CD14-positive monocyte (primary cell): ENCODE measurements at regions not wholly inside any gene's neighbourhood (a gene's known extent, or its start where the extent isn't known, plus 50 kb on each side); places are given as distances from the start of the nearest gene placed in this dataset.

Experiments used
- DNase-seq, 3 donors: peaks; one replicate each; pipeline ENCODE4 v3.0.0-alpha.2; 2011 to 2022
- H2AFZ ChIP-seq: 2 replicates; pipeline ENCODE4 v1.6.0; 2012; ENCODE audit warnings: mild to moderate bottlenecking, low read depth, low read length, inconsistent platforms; ENCODE audit not compliant: insufficient read depth, poor library complexity, severe bottlenecking
- H3K27ac ChIP-seq, 2 donors: 1 replicate in 1 of 2; 2 replicates in 1 of 2; pipeline ENCODE4 v1.5.1; 2012 to 2013; ENCODE audit warnings: low read length in 2 of 2, control low read depth in 1 of 2, inconsistent platforms in 1 of 2, low read depth in 1 of 2, mild to moderate bottlenecking in 1 of 2
- H3K27me3 ChIP-seq, 2 donors: one replicate each; pipeline versions ENCODE4 v1.6.0 to v1.6.1; 2011 to 2013; ENCODE audit warnings: low read length in 2 of 2; ENCODE audit not compliant: control insufficient read depth in 2 of 2, insufficient read depth in 2 of 2
- H3K36me3 ChIP-seq, 2 donors: replicated peaks in 1 of 2; 1 replicate in 1 of 2; 2 replicates in 1 of 2; pipeline versions ENCODE4 v1.5.1 to v1.6.1; 2012 to 2013; ENCODE audit warnings: low read length in 2 of 2, control low read depth in 1 of 2, inconsistent platforms in 1 of 2, mild to moderate bottlenecking in 1 of 2; ENCODE audit not compliant: insufficient read depth in 2 of 2, control insufficient read depth in 1 of 2
- H3K4me1 ChIP-seq, 2 donors: 1 replicate in 1 of 2; 2 replicates in 1 of 2; pipeline versions ENCODE4 v1.5.1 to v1.6.1; 2012 to 2013; ENCODE audit warnings: low read length in 2 of 2, control low read depth in 1 of 2, inconsistent platforms in 1 of 2, mild to moderate bottlenecking in 1 of 2, moderate library complexity in 1 of 2; ENCODE audit not compliant: insufficient read depth in 2 of 2, control insufficient read depth in 1 of 2
- H3K4me2 ChIP-seq: replicated peaks from 2 replicates; pipeline ENCODE3; 2012; ENCODE audit warnings: low read length, moderate library complexity, mild to moderate bottlenecking; ENCODE audit not compliant: poor library complexity, severe bottlenecking; ENCODE audit errors: extremely low read depth
- H3K4me3 ChIP-seq, 3 experiments: fragments of 200-600 bp in 1 of 3; sonication (generic) in 1 of 3; replicated peaks in 1 of 3; 1 replicate in 2 of 3; 2 replicates in 1 of 3; pipeline ENCODE4 v1.5.1; 2011 to 2013; ENCODE audit warnings: low read length in 3 of 3, mild to moderate bottlenecking in 3 of 3, control low read depth in 2 of 3, low read depth in 2 of 3, inconsistent platforms in 1 of 3, moderate library complexity in 1 of 3
- H3K79me2 ChIP-seq: 2 replicates; pipeline ENCODE4 v1.6.0; 2012; ENCODE audit warnings: mild to moderate bottlenecking, control low read depth, inconsistent platforms, low read length, moderate library complexity; ENCODE audit not compliant: insufficient read depth
- H3K9ac ChIP-seq: 2 replicates; pipeline ENCODE4 v1.6.0; 2017; ENCODE audit warnings: low read length, mild to moderate bottlenecking; ENCODE audit not compliant: insufficient read depth, poor library complexity, severe bottlenecking
- H3K9me3 ChIP-seq, 2 donors: replicated peaks in 1 of 2; 1 replicate in 1 of 2; 2 replicates in 1 of 2; pipeline versions ENCODE4 v1.5.1 to v1.6.1; 2012 to 2013; ENCODE audit warnings: low read length in 2 of 2, control low read depth in 1 of 2; ENCODE audit not compliant: control insufficient read depth in 1 of 2, insufficient read depth in 1 of 2
- H4K20me1 ChIP-seq: 2 replicates; pipeline ENCODE4 v1.6.0; 2012; ENCODE audit warnings: mild to moderate bottlenecking, low read length, control low read depth, moderate library complexity; ENCODE audit not compliant: insufficient read depth
- H3K27ac Mint-ChIP-seq, 7 donors: one replicate each; pipeline ENCODE4 v1.8.0; 2020; ENCODE audit warnings: mild to moderate bottlenecking in 7 of 7, mixed read lengths in 7 of 7, moderate library complexity in 6 of 7, inconsistent platforms in 2 of 7
- H3K27me3 Mint-ChIP-seq, 3 donors: one replicate each; pipeline ENCODE4 v1.8.0; 2021 to 2022; ENCODE audit warnings: low read depth in 3 of 3, mild to moderate bottlenecking in 3 of 3, mixed read lengths in 3 of 3, moderate library complexity in 3 of 3, inconsistent platforms in 1 of 3
- H3K36me3 Mint-ChIP-seq, 2 donors: one replicate each; pipeline ENCODE4 v1.8.0; 2020; ENCODE audit warnings: mixed read lengths in 2 of 2, inconsistent platforms in 1 of 2, mild to moderate bottlenecking in 1 of 2
- H3K4me1 Mint-ChIP-seq: one replicate; pipeline ENCODE4 v1.8.0; 2020; ENCODE audit warnings: mild to moderate bottlenecking, mixed read lengths
- H3K4me3 Mint-ChIP-seq, 2 donors: one replicate each; pipeline ENCODE4 v1.8.0; 2020; ENCODE audit warnings: mild to moderate bottlenecking in 2 of 2, mixed read lengths in 2 of 2, moderate library complexity in 1 of 2
- H3K9me3 Mint-ChIP-seq, 7 donors: one replicate each; pipeline ENCODE4 v1.8.0; 2020 to 2022; ENCODE audit warnings: mixed read lengths in 7 of 7, mild to moderate bottlenecking in 6 of 7, moderate library complexity in 6 of 7, inconsistent platforms in 2 of 7
- CTCF ChIP-seq: fragments of 200-600 bp; IDR thresholded peaks from one replicate; pipeline ENCODE4 v1.8.0; 2022; ENCODE audit warnings: antibody characterized with exemption, mild to moderate bottlenecking
- intact Hi-C, 2 donors: fragments of 100-400 bp; cut with micrococcal nuclease; formaldehyde crosslinking; loops; one replicate each; pipeline versions ENCODE4 v1.15.0 to v1.15.1; 2023

- Histone ChIP-seq H3K4me3 (no peak overlapping the region), H3K4me1 (no peaks in the 10 kb centered on the region), H3K36me3 (no peaks in the 10 kb centered on the region), H3K9me3 (peaks cover 0 to 5% of the 10 kb centered on the region in 2 donors), H3K27ac (no peak overlapping the region), H4K20me1 (no peaks in the 10 kb centered on the region), H3K27me3 (no peaks in the 10 kb centered on the region), H2AFZ (no peak overlapping the region), H3K9ac (no peak overlapping the region), H3K4me2 (no peak overlapping the region), H3K79me2 (no peaks in the 10 kb centered on the region)
- no peak overlapping the region for H3K4me3 Mint-ChIP-seq
- DNase-seq: no peak
- intact Hi-C loops: no loop called here
- no peak for TF ChIP-seq CTCF
- H3K4me1 Mint-ChIP-seq: no peaks in the 10 kb centered on the region
- H3K36me3 Mint-ChIP-seq: no peaks in the 10 kb centered on the region
- no peak overlapping the region for H3K27ac Mint-ChIP-seq
- peaks cover 0 to 1% (median 0%) of the 10 kb centered on the region in 7 donors for H3K9me3 Mint-ChIP-seq
- no peaks in the 10 kb centered on the region for H3K27me3 Mint-ChIP-seq
These were observed 148.2 kb downstream of the FAM47B start for GRCh38 chrX:35090801-35091200.

DNA sequence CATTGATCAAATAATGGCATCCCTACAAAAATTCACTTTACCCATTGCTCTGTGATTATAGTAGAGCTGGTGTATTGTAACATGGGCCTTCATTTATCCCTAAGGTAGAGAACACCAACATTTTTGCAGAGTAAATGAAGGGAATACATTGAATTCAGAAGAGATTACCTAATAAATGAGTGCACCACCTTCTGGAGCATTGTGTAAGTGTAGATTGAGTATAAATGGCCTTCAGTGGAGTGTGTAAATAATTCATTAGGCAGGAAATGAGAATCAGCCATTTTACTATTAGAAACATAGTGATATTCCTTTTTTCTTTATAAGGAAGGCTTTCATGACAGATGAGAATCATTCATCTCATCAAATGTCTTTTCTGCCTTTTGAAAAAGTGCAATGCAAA, 155.8 kb downstream of the FAM47B start:
- no peak overlapping the region for H3K27ac Mint-ChIP-seq
- no peak overlapping the region for H2AFZ ChIP-seq
- H3K36me3 ChIP-seq: no peaks in the 10 kb centered on the region
- intact Hi-C loops: no loop called here
- H3K79me2 ChIP-seq: no peaks in the 10 kb centered on the region
- TF ChIP-seq CTCF: no peak
- no peak overlapping the region for H3K4me3 Mint-ChIP-seq
- H3K4me1 Mint-ChIP-seq: no peaks in the 10 kb centered on the region
- no peaks in the 10 kb centered on the region for H3K4me1 ChIP-seq
- H3K27me3 Mint-ChIP-seq: no peaks in the 10 kb centered on the region
- no peaks in the 10 kb centered on the region for H3K36me3 Mint-ChIP-seq
- no peak overlapping the region for H3K4me2 ChIP-seq
- no peaks in the 10 kb centered on the region for H3K27me3 ChIP-seq
- no peak for DNase-seq
- H3K27ac ChIP-seq: no peak overlapping the region
- H3K9ac ChIP-seq: no peak overlapping the region
- peaks cover 0 to 5% (median 0%) of the 10 kb centered on the region in 7 donors for H3K9me3 Mint-ChIP-seq
- no peak overlapping the region for H3K4me3 ChIP-seq
- peaks cover 0 to 5% of the 10 kb centered on the region in 2 donors for H3K9me3 ChIP-seq
- no peaks in the 10 kb centered on the region for H4K20me1 ChIP-seq
